BLaER1 (cell line): ENCODE measurements at regions not wholly inside any gene's neighbourhood (a gene's known extent, or its start where the extent isn't known, plus 50 kb on each side); places are given as distances from the start of the nearest gene placed in this dataset.

Experiments used
- H3K27ac ChIP-seq: shearing (Covaris generic); formaldehyde crosslinking; 2 replicates; pipeline ENCODE4 v1.8.1; 2022
- H3K27me3 ChIP-seq: shearing (Covaris generic); formaldehyde crosslinking; 2 replicates; pipeline ENCODE4 v1.8.1; 2022
- H3K36me3 ChIP-seq: shearing (Covaris generic); formaldehyde crosslinking; 2 replicates; pipeline ENCODE4 v1.8.1; 2022
- H3K4me1 ChIP-seq: shearing (Covaris generic); formaldehyde crosslinking; 2 replicates; pipeline ENCODE4 v1.8.1; 2022
- H3K4me2 ChIP-seq: shearing (Covaris generic); formaldehyde crosslinking; 2 replicates; pipeline ENCODE4 v1.8.1; 2022
- H3K4me3 ChIP-seq: shearing (Covaris generic); formaldehyde crosslinking; 2 replicates; pipeline ENCODE4 v1.8.1; 2022
- H3K9ac ChIP-seq: shearing (Covaris generic); formaldehyde crosslinking; 2 replicates; pipeline ENCODE4 v1.8.1; 2022
- H3K9me3 ChIP-seq: shearing (Covaris generic); formaldehyde crosslinking; 2 replicates; pipeline ENCODE4 v1.8.1; 2022
- H4K20me1 ChIP-seq: shearing (Covaris generic); formaldehyde crosslinking; 2 replicates; pipeline ENCODE4 v1.8.1; 2022
- Cebpa-rat ChIP-seq: shearing (Covaris generic); IDR thresholded peaks from 2 replicates; pipeline ENCODE4 v1.8.1; 2022

DNA sequence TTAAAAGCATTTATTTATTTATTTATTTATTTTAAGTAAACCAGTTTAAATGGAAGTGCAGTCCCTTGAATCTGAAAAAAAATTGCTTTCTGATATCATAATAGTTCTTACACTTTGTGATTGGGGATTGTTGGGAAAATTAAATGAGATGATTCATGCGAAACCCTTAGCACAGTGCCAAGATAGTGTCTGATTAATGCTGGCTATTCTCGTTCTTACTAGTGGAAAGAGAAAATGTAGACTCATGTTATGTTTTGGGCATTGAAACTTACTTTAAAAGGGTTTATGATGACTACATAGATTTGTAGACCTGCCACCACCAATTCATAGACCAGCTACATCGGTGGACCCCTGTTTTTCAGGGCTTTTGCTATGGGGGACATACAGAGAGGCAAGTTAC is 229.2 kb upstream of the ZFP64 start:
- no peak overlapping the region for H3K27ac ChIP-seq
- no peak overlapping the region for H3K4me2 ChIP-seq
- no peaks in the 10 kb centered on the region for H3K9me3 ChIP-seq
- no peaks in the 10 kb centered on the region for H3K4me1 ChIP-seq
- H3K9ac ChIP-seq: no peak overlapping the region
- H3K4me3 ChIP-seq: no peak overlapping the region
- TF ChIP-seq Cebpa-rat: no peak
- H3K27me3 ChIP-seq: no peaks in the 10 kb centered on the region
- no peaks in the 10 kb centered on the region for H4K20me1 ChIP-seq
- H3K36me3 ChIP-seq: no peaks in the 10 kb centered on the region

DNA sequence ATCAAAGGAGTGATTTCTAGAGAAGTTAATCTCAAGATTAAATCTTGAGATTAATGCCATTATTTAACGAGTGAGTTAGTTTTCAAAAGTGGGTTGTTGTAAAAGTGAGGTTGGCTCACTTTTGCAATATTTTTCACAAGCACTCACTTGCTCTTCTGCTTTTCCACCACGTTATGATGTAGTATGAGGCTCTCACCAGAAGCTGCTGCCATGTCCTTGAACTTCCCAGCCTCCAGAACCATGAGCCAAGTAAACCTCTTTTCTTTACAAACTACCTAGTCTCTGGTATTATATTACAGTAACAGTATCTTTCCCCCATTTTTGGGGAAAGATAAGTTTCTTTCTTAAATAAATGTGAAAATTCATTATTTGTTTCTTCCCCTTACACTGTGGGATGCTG is 227.6 kb upstream of the ZFP64 start:
- H3K4me1 ChIP-seq: no peaks in the 10 kb centered on the region
- no peaks in the 10 kb centered on the region for H3K36me3 ChIP-seq
- no peaks in the 10 kb centered on the region for H3K27me3 ChIP-seq
- H3K9me3 ChIP-seq: no peaks in the 10 kb centered on the region
- no peak for TF ChIP-seq Cebpa-rat
- H4K20me1 ChIP-seq: no peaks in the 10 kb centered on the region
- H3K27ac ChIP-seq: no peak overlapping the region
- no peak overlapping the region for H3K9ac ChIP-seq
- no peak overlapping the region for H3K4me2 ChIP-seq
- no peak overlapping the region for H3K4me3 ChIP-seq

DNA sequence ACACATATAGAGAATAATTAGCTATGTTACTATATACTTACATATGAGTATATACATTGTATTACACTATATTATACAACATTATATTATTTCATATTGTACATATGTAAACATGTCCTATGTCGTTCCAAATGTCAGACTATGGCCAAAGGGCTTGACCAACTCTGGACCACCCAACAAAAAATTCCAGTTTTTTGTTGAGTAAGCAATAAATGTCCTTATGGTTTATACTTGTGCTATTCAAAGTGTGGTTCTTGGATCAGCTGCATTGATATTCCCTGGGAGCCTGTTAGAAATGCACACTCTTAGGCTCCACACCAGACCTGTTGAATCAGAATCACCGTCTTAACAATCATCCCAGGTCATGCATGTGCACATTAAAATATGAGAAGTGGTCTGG is 225.4 kb upstream of the ZFP64 start:
- Histone ChIP-seq H3K4me3 (no peak overlapping the region), H3K9ac (no peak overlapping the region), H3K27me3 (no peaks in the 10 kb centered on the region), H4K20me1 (no peaks in the 10 kb centered on the region), H3K4me2 (no peak overlapping the region), H3K4me1 (no peaks in the 10 kb centered on the region), H3K36me3 (no peaks in the 10 kb centered on the region), H3K9me3 (no peaks in the 10 kb centered on the region; the same call in 1 of the 2 replicates), H3K27ac (no peak overlapping the region)
- no peak for TF ChIP-seq Cebpa-rat

DNA sequence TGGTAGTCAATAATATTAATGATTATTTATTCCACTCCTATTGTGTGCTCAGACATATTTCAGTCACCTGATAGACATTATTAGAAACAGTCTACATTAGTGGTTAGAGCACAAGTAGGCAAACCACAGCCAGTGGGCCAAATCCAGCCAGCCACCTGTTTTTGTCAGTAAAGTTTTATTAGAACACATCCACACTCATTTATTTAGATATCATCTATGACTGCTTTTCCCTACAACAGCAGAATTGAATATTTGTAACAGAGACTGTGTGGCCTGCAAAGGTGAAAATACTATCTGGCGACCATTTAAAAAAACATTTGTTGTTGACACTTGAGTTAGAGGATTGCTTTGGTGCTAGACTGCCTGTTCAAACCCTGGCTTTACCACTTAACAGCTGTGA is 220.0 kb upstream of the ZFP64 start:
- TF ChIP-seq Cebpa-rat: no peak
- Histone ChIP-seq H3K4me3 (no peak overlapping the region), H3K27ac (no peak overlapping the region), H3K4me2 (no peak overlapping the region), H3K27me3 (no peaks in the 10 kb centered on the region), H3K36me3 (no peaks in the 10 kb centered on the region), H3K9me3 (no peaks in the 10 kb centered on the region; the same call in 1 of the 2 replicates), H3K9ac (no peak overlapping the region), H4K20me1 (no peaks in the 10 kb centered on the region), H3K4me1 (no peaks in the 10 kb centered on the region)

DNA sequence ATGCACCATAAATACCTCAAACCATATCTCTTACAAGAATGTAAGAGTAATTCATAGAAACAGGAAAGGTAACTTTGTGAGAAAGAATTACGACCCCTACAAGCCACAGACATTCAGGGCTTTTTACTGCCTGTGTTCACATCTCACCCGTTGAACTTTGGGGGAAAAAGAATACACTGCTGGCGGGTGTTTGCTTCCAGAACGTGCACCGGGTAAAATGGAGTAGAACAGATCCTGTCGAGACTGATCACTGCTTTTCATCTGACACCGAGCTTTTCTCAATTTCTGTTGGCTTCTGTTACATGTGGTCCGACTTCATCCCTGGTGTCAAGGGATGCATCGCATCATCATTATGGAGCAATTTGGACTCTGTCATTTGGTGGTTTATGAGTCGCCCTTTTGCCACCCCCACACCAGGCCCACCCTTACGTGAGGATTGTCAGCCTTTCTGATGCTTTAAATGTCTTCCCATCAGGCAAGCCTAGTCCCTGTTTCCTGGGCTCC is 219.2 kb upstream of the ZFP64 start:
- H3K9me3 ChIP-seq: no peaks in the 10 kb centered on the region; the same call in 1 of the 2 replicates
- peaks cover 4% of the 10 kb centered on the region; the same call in 1 of the 2 replicates for H3K4me1 ChIP-seq
- H3K27ac ChIP-seq: no peak overlapping the region
- no peaks in the 10 kb centered on the region for H4K20me1 ChIP-seq
- H3K4me3 ChIP-seq: no peak overlapping the region
- H3K4me2 ChIP-seq: no peak overlapping the region
- no peak overlapping the region for H3K9ac ChIP-seq
- no peaks in the 10 kb centered on the region for H3K36me3 ChIP-seq
- H3K27me3 ChIP-seq: no peaks in the 10 kb centered on the region
- no peak for TF ChIP-seq Cebpa-rat

DNA sequence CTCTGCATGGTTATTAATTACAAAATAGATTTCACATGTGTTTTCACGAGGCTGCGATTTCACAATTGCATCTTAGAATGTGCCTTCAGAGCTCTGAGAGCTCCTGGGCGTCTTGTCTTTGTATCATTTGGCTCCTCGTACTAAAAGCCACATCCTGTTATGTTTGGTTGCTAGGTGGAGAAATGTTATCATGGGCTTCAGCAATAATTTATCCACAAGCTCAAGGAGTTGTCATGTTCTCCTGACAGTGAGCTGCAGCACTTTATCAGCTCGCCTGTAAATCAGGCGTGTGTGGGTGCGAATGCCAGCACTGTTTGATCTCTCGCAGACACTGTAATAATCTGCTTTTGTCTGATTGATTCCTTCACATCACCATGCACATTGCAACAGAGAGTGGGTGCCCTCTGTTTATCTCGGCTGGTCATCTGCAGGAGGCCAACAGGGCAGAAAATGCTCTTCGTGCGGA is 218.6 kb upstream of the ZFP64 start:
- Histone ChIP-seq H3K27me3 (no peaks in the 10 kb centered on the region), H3K36me3 (no peaks in the 10 kb centered on the region), H3K4me2 (no peak overlapping the region), H3K9ac (no peak overlapping the region), H3K9me3 (no peaks in the 10 kb centered on the region; the same call in 1 of the 2 replicates), H4K20me1 (no peaks in the 10 kb centered on the region), H3K27ac (no peak overlapping the region), H3K4me3 (no peak overlapping the region), H3K4me1 (peaks cover 9% of the 10 kb centered on the region; the same call in 1 of the 2 replicates)
- TF ChIP-seq Cebpa-rat: no peak

DNA sequence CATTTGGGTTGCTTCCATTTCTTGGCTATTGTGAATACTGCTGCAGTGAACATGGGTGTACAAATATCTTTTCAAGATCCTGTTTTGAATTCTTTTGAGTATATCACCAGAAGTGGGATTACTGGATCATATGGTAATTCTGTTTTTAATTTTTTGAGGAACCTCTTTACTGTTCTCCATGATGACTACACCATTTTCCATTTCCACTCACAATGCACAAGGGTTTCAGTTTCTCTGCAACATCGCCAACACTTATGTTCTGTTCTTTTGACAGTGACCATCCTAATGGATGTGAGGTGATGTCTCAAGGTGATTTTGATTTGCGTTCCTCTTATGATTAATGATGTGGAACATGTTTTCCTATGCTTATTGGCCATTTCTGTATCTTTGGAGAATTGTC is 214.4 kb upstream of the ZFP64 start:
- Histone ChIP-seq H3K36me3 (no peaks in the 10 kb centered on the region), H4K20me1 (no peaks in the 10 kb centered on the region), H3K4me3 (no peak overlapping the region), H3K27ac (no peak overlapping the region), H3K4me2 (no peak overlapping the region), H3K27me3 (no peaks in the 10 kb centered on the region), H3K9ac (no peak overlapping the region), H3K9me3 (no peaks in the 10 kb centered on the region), H3K4me1 (peaks cover 13% of the 10 kb centered on the region; the same call in 1 of the 2 replicates)
- no peak for TF ChIP-seq Cebpa-rat

DNA sequence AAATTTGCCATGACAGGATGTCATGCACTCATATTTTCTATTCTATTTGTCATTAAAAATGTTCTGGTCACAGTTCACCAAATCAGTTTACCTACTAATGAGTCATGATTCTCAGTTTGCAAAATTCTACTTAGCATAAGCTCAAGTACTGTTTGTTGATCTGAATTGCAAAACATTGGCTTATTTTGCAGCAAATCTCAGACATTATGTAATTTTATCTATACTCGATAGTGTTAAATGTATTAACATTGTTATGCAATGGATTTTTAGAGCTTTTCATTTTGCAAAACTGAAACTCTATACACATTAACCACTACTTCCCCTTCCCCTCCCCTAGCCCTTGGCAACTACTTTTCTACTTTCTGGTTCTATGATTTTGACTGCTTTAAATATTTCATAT is 213.8 kb upstream of the ZFP64 start:
- TF ChIP-seq Cebpa-rat: no peak
- Histone ChIP-seq H3K27me3 (no peaks in the 10 kb centered on the region), H3K9ac (no peak overlapping the region), H3K9me3 (no peaks in the 10 kb centered on the region), H4K20me1 (no peaks in the 10 kb centered on the region), H3K4me1 (peaks cover 13% of the 10 kb centered on the region; the same call in 1 of the 2 replicates), H3K4me3 (no peak overlapping the region), H3K27ac (no peak overlapping the region), H3K36me3 (no peaks in the 10 kb centered on the region), H3K4me2 (peak overlapping the region; percentile 32)

DNA sequence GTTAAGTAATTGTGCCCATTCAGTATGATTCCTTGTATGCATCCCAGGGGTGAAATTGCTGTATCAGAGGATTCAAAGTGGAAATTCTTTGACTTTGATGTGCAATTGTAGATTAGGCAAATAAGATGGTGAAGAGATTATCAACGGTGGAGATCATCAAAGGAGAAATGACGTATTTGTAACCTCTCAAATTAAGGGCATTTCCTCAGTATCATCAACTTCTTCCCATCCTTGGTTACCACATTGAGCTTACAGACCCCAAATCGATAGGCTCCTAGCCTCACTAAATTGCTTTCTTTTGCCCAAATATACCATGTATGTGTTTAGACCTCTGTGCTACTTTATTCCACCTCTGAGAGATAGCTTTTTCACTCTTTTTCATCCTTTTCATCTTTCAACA is 213.1 kb upstream of the ZFP64 start:
- no peak overlapping the region for H3K4me2 ChIP-seq

DNA sequence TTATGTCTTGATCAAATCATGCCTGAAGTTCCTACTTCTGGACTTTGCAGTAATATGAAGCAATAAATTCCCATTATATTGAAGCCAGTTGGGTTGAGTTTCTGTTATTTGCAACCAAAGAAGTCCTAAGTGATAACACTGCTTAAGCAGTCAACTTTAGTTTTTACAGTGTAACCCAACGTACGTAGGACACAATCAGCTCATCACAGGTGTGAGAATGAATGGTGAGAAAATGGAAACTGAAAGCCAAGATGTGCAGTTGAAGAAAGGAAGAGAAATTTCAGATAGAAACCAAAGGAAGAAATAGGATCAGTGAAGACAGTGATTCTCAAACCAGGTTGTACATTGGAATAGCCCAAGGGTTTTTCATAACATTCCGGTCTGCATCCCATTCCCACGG is 211.4 kb upstream of the ZFP64 start:
- no peaks in the 10 kb centered on the region for H3K27me3 ChIP-seq
- H3K36me3 ChIP-seq: no peaks in the 10 kb centered on the region
- no peaks in the 10 kb centered on the region for H3K9me3 ChIP-seq
- H3K27ac ChIP-seq: no peak overlapping the region
- no peak overlapping the region for H3K4me2 ChIP-seq
- no peak for TF ChIP-seq Cebpa-rat
- no peak overlapping the region for H3K4me3 ChIP-seq
- no peak overlapping the region for H3K9ac ChIP-seq
- H4K20me1 ChIP-seq: no peaks in the 10 kb centered on the region
- peaks cover 13% of the 10 kb centered on the region; the same call in 1 of the 2 replicates for H3K4me1 ChIP-seq

More for the DNA sequence above, 213.1 kb upstream of the ZFP64 start:
- Histone ChIP-seq H3K4me3 (no peak overlapping the region), H3K9me3 (no peaks in the 10 kb centered on the region), H3K27ac (no peak overlapping the region), H3K27me3 (no peaks in the 10 kb centered on the region), H4K20me1 (no peaks in the 10 kb centered on the region), H3K4me1 (peaks cover 13% of the 10 kb centered on the region; the same call in 1 of the 2 replicates), H3K36me3 (no peaks in the 10 kb centered on the region), H3K9ac (no peak overlapping the region)
- no peak for TF ChIP-seq Cebpa-rat

DNA sequence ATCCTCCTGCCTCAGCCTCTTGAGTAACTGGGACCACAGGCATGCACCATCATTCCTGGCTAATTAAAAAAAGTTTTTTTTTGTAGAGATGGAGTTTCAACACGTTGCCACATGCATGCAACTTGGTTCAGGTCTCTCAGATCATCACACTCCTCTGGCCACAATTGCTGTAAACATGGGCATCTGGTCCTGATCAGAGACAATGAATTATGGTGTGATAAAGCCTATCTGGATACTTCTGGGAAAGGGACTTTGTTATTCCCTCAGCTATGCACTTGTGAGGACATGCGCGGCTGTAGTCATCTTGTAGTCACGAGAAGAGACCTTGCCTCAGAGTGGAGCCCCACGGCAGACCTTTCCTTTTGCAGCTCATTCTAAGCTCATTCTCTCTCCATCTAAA is 210.9 kb upstream of the ZFP64 start:
- no peak for TF ChIP-seq Cebpa-rat
- Histone ChIP-seq H3K27ac (no peak overlapping the region), H3K9ac (no peak overlapping the region), H3K27me3 (no peaks in the 10 kb centered on the region), H3K36me3 (no peaks in the 10 kb centered on the region), H3K4me1 (peaks cover 13% of the 10 kb centered on the region; the same call in 1 of the 2 replicates), H3K4me2 (no peak overlapping the region), H3K4me3 (no peak overlapping the region), H4K20me1 (no peaks in the 10 kb centered on the region), H3K9me3 (no peaks in the 10 kb centered on the region)
